ENCODE measurements at regions not wholly inside any gene's neighbourhood (a gene's known extent, or its start where the extent isn't known, plus 50 kb on each side); places are given as distances from the start of the nearest gene placed in this dataset.

DNA sequence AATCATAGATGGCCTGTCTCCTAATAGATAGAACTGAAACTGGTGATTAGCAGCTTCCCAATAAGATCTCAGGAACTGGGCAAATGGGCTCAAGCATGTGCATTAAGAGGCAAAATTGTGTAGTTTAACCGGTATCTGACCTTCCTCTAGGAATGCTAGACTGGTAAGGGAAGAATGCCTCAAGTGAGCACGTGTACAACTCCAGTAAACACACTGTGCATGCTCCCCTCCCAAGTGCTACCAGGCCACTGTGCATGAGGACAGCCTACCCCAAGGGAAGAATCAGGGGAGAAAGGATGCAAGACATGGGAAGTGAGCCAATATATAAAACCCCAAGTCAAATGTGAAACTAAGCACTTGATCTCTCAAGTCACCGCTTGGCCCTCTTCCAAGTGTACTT lies 1157.4 kb upstream of the CDH18 start:
- no peak for DNase-seq
- no peak overlapping the region for H3K4me2 ChIP-seq (ENCODE audit: low read length)
- H3K4me3 ChIP-seq (ENCODE audit: low read length): no peak overlapping the region
- no peak overlapping the region for H3K23ac ChIP-seq (ENCODE audit: low read length)
- no peak overlapping the region for H3K4ac ChIP-seq (ENCODE audit: low read depth, low read length)
- H4K5ac ChIP-seq (ENCODE audit: low read length): no peak overlapping the region
- no peak overlapping the region for H2AK5ac ChIP-seq (ENCODE audit: low read length)
- no peak overlapping the region for H3K9ac ChIP-seq (ENCODE audit: low read length)
- H3K27ac ChIP-seq (ENCODE audit: low read depth, low read length): no peak overlapping the region
- H3K79me1 ChIP-seq (ENCODE audit: low read length): no peaks in the 10 kb centered on the region
- H3K56ac ChIP-seq (ENCODE audit: low read length): no peak overlapping the region
- H3K27me3 ChIP-seq (ENCODE audit: insufficient read depth, low read length, poor library complexity): no peaks in the 10 kb centered on the region
- H2BK120ac ChIP-seq (ENCODE audit: low read depth, low read length): no peak overlapping the region
- H4K8ac ChIP-seq (ENCODE audit: low read depth, low read length): no peak overlapping the region
- no peaks in the 10 kb centered on the region for H3K79me2 ChIP-seq (ENCODE audit: control insufficient read depth, insufficient read depth, low read length)
- no peaks in the 10 kb centered on the region for H3K36me3 ChIP-seq (ENCODE audit: control insufficient read depth, insufficient read depth, low read length)
- H3K18ac ChIP-seq (ENCODE audit: low read length): no peak overlapping the region
- H3K4me1 ChIP-seq (ENCODE audit: control insufficient read depth, low read depth, low read length): no peaks in the 10 kb centered on the region
- no CpG with 5 or more reads among the region's 3 CpGs for WGBS (ENCODE audit: extremely low coverage, insufficient coverage, low lambda C conversion rate)
- no peak overlapping the region for H2BK15ac ChIP-seq (replicated peaks; ENCODE audit: low read depth)
- no peak overlapping the region for H2BK5ac ChIP-seq (ENCODE audit: low read length)

DNA sequence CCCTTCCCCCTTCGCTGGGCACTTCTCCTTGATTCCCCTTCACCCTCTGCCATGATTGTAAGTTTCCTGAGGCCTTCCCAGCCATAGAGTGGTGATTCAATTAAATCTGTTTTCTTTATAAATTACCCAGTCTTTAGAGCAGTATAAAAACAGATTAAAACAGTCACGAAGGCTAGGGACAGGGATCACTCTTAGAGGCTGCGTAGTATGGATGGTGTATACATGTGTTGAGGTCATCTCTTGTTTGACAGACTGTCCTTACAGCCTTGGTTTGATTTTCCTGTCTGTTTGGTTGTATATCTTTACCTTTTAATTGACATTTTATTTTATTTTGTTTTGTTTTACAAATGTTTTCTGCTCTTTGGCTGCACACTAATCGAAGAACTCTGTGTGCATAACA lies 1155.7 kb upstream of the CDH18 start:
- no CpG with 5 or more reads among the region's 4 CpGs for WGBS (ENCODE audit: extremely low coverage, insufficient coverage, low lambda C conversion rate)
- Histone ChIP-seq H3K4me1 (ENCODE audit: control insufficient read depth, low read depth, low read length) (no peaks in the 10 kb centered on the region), H2BK5ac (ENCODE audit: low read length) (no peak overlapping the region), H2BK120ac (ENCODE audit: low read depth, low read length) (no peak overlapping the region), H2AK5ac (ENCODE audit: low read length) (no peak overlapping the region), H3K4me2 (ENCODE audit: low read length) (no peak overlapping the region), H3K79me1 (ENCODE audit: low read length) (no peaks in the 10 kb centered on the region), H3K27ac (ENCODE audit: low read depth, low read length) (no peak overlapping the region), H3K23ac (ENCODE audit: low read length) (no peak overlapping the region), H3K4ac (ENCODE audit: low read depth, low read length) (no peak overlapping the region), H3K36me3 (ENCODE audit: control insufficient read depth, insufficient read depth, low read length) (no peaks in the 10 kb centered on the region), H3K4me3 (ENCODE audit: low read length) (no peak overlapping the region), H3K56ac (ENCODE audit: low read length) (no peak overlapping the region), H2BK15ac (replicated peaks; ENCODE audit: low read depth) (no peak overlapping the region), H3K27me3 (ENCODE audit: insufficient read depth, low read length, poor library complexity) (no peaks in the 10 kb centered on the region), H4K8ac (ENCODE audit: low read depth, low read length) (no peak overlapping the region), H3K9ac (ENCODE audit: low read length) (no peak overlapping the region), H3K79me2 (ENCODE audit: control insufficient read depth, insufficient read depth, low read length) (no peaks in the 10 kb centered on the region), H3K18ac (ENCODE audit: low read length) (no peak overlapping the region), H4K5ac (ENCODE audit: low read length) (no peak overlapping the region)
- DNase-seq: no peak

DNA sequence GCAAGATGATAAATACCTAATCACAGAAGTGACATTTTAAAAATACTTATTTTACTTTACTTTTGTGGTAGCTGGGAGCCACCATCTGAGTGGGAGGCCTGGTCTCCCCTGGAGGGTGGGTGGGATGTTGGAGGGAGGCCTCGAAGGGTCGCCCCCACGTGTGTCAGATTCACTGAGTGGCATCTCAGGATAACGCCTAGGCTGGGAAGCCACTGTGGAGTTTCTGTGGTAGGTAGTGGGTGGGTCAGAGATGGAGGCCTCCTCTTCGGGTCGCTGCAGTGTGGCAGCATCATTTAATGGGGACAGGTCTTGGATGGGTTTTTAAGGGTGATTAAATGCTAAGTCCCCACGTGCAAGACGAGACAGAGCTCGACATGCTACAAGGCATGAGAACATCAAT lies 1154.8 kb upstream of the CDH18 start:
- no peak overlapping the region for H3K27ac ChIP-seq (ENCODE audit: low read depth, low read length)
- no peaks in the 10 kb centered on the region for H3K79me1 ChIP-seq (ENCODE audit: low read length)
- no peaks in the 10 kb centered on the region for H3K36me3 ChIP-seq (ENCODE audit: control insufficient read depth, insufficient read depth, low read length)
- H3K4ac ChIP-seq (ENCODE audit: low read depth, low read length): no peak overlapping the region
- no peak overlapping the region for H3K18ac ChIP-seq (ENCODE audit: low read length)
- H3K23ac ChIP-seq (ENCODE audit: low read length): no peak overlapping the region
- H4K8ac ChIP-seq (ENCODE audit: low read depth, low read length): no peak overlapping the region
- no peak overlapping the region for H3K4me2 ChIP-seq (ENCODE audit: low read length)
- no peak for DNase-seq
- no peaks in the 10 kb centered on the region for H3K27me3 ChIP-seq (ENCODE audit: insufficient read depth, low read length, poor library complexity)
- no peak overlapping the region for H2BK15ac ChIP-seq (replicated peaks; ENCODE audit: low read depth)
- H3K79me2 ChIP-seq (ENCODE audit: control insufficient read depth, insufficient read depth, low read length): no peaks in the 10 kb centered on the region
- H2BK120ac ChIP-seq (ENCODE audit: low read depth, low read length): no peak overlapping the region
- no peak overlapping the region for H3K4me3 ChIP-seq (ENCODE audit: low read length)
- no peak overlapping the region for H3K56ac ChIP-seq (ENCODE audit: low read length)
- no peak overlapping the region for H4K5ac ChIP-seq (ENCODE audit: low read length)
- H2AK5ac ChIP-seq (ENCODE audit: low read length): no peak overlapping the region
- no peaks in the 10 kb centered on the region for H3K4me1 ChIP-seq (ENCODE audit: control insufficient read depth, low read depth, low read length)
- H2BK5ac ChIP-seq (ENCODE audit: low read length): no peak overlapping the region
- WGBS (ENCODE audit: extremely low coverage, insufficient coverage, low lambda C conversion rate): no CpG with 5 or more reads among the region's 9 CpGs
- no peak overlapping the region for H3K9ac ChIP-seq (ENCODE audit: low read length)

DNA sequence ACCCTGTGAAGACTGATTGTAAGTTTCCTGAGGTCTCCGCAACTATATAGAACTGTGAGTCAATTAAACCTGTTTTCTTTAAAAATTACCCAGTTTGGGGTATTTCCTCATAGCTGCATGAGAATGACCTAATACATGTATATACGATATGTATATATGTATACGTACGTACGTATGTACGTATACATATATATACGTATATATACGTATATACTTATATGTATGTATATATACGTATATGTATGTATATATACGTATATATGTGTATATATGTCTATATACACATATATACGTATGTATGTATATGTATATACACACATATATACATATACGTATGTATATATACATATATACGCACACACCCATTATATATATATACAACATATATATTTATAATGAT lies 1153.0 kb upstream of the CDH18 start:
- H3K79me2 ChIP-seq (ENCODE audit: control insufficient read depth, insufficient read depth, low read length): no peaks in the 10 kb centered on the region
- H3K36me3 ChIP-seq (ENCODE audit: control insufficient read depth, insufficient read depth, low read length): no peaks in the 10 kb centered on the region
- H3K4me2 ChIP-seq (ENCODE audit: low read length): no peak overlapping the region
- DNase-seq: no peak
- H4K8ac ChIP-seq (ENCODE audit: low read depth, low read length): no peak overlapping the region
- H2BK120ac ChIP-seq (ENCODE audit: low read depth, low read length): no peak overlapping the region
- H3K4me3 ChIP-seq (ENCODE audit: low read length): no peak overlapping the region
- H3K79me1 ChIP-seq (ENCODE audit: low read length): no peaks in the 10 kb centered on the region
- H3K4me1 ChIP-seq (ENCODE audit: control insufficient read depth, low read depth, low read length): no peaks in the 10 kb centered on the region
- H3K9ac ChIP-seq (ENCODE audit: low read length): no peak overlapping the region
- H3K27ac ChIP-seq (ENCODE audit: low read depth, low read length): no peak overlapping the region
- no peak overlapping the region for H2AK5ac ChIP-seq (ENCODE audit: low read length)
- H3K23ac ChIP-seq (ENCODE audit: low read length): no peak overlapping the region
- H3K56ac ChIP-seq (ENCODE audit: low read length): no peak overlapping the region
- H2BK5ac ChIP-seq (ENCODE audit: low read length): no peak overlapping the region
- H2BK15ac ChIP-seq (replicated peaks; ENCODE audit: low read depth): no peak overlapping the region
- WGBS (ENCODE audit: extremely low coverage, insufficient coverage, low lambda C conversion rate): no CpG with 5 or more reads among the region's 13 CpGs
- H3K27me3 ChIP-seq (ENCODE audit: insufficient read depth, low read length, poor library complexity): no peaks in the 10 kb centered on the region
- no peak overlapping the region for H4K5ac ChIP-seq (ENCODE audit: low read length)
- no peak overlapping the region for H3K4ac ChIP-seq (ENCODE audit: low read depth, low read length)
- no peak overlapping the region for H3K18ac ChIP-seq (ENCODE audit: low read length)

DNA sequence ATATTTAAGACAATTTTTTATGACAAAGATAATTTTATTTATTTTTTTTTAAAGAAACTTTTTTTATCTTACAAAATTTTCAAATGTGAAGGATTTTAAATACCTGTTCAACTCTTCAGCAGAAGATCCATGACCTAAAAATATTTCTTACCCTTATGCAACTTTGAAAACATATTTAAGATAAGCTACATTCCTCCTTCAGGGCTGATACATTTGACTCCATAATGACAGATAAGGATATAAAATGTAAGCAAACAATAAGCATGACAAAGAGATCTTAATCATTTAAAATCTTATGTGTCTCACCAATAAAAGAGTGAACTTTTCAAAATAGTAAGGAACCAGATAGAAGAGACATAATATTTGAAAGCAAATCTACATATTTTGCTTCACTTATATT lies 1138.2 kb upstream of the CDH18 start:
- Histone ChIP-seq H2AK5ac (ENCODE audit: low read length) (no peak overlapping the region), H3K79me2 (ENCODE audit: control insufficient read depth, insufficient read depth, low read length) (no peaks in the 10 kb centered on the region), H2BK5ac (ENCODE audit: low read length) (no peak overlapping the region), H3K56ac (ENCODE audit: low read length) (no peak overlapping the region), H2BK15ac (replicated peaks; ENCODE audit: low read depth) (no peak overlapping the region), H4K5ac (ENCODE audit: low read length) (no peak overlapping the region), H3K4me1 (ENCODE audit: control insufficient read depth, low read depth, low read length) (no peaks in the 10 kb centered on the region), H3K4ac (ENCODE audit: low read depth, low read length) (no peak overlapping the region), H3K23ac (ENCODE audit: low read length) (no peak overlapping the region), H2BK120ac (ENCODE audit: low read depth, low read length) (no peak overlapping the region), H3K4me2 (ENCODE audit: low read length) (no peak overlapping the region), H3K18ac (ENCODE audit: low read length) (no peak overlapping the region), H3K36me3 (ENCODE audit: control insufficient read depth, insufficient read depth, low read length) (no peaks in the 10 kb centered on the region), H4K8ac (ENCODE audit: low read depth, low read length) (no peak overlapping the region), H3K9ac (ENCODE audit: low read length) (no peak overlapping the region), H3K27ac (ENCODE audit: low read depth, low read length) (no peak overlapping the region), H3K4me3 (ENCODE audit: low read length) (no peak overlapping the region), H3K79me1 (ENCODE audit: low read length) (no peaks in the 10 kb centered on the region), H3K27me3 (ENCODE audit: insufficient read depth, low read length, poor library complexity) (no peaks in the 10 kb centered on the region)
- DNase-seq: no peak

DNA sequence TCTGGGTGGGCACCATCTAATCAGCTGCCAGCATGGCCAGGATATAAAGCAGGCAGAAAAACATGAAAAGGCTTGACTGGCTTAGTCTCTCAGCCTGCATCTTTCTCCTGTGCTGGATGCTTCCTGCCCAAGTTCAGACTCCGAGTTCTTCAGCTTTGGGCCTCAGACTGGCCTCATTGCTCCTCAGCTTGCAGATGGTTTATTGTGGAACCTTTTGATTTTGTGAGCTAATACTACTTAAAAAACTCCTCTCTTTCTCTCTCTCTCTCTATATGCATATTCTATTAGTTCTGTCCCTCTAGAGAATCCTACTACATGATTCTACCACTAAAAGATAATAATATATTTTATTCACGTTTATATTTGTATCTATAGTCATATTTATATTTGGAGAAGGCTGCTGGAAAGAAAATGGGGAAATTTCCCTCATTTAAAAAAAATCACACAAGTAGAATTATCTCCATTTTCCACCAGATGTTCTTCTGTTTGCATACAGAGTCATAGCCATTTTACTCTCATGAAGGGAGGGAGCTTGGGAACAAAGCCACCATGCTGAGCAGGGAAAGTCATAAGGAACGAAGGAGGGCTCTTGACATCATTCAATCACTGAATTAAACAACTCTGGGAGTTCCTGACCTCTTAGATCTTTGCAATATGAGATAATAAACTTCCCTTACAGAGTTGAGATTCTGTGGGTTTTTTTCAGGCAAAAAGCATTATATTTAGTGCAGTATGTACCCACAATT lies 1137.4 kb upstream of the CDH18 start:
- Histone ChIP-seq H3K4ac (ENCODE audit: low read depth, low read length) (no peak overlapping the region), H3K36me3 (ENCODE audit: control insufficient read depth, insufficient read depth, low read length) (no peaks in the 10 kb centered on the region), H3K4me3 (ENCODE audit: low read length) (no peak overlapping the region), H3K23ac (ENCODE audit: low read length) (no peak overlapping the region), H3K27ac (ENCODE audit: low read depth, low read length) (no peak overlapping the region), H2BK15ac (replicated peaks; ENCODE audit: low read depth) (no peak overlapping the region), H3K56ac (ENCODE audit: low read length) (no peak overlapping the region), H3K79me1 (ENCODE audit: low read length) (no peaks in the 10 kb centered on the region), H3K18ac (ENCODE audit: low read length) (no peak overlapping the region), H2BK5ac (ENCODE audit: low read length) (no peak overlapping the region), H3K4me2 (ENCODE audit: low read length) (no peak overlapping the region), H4K5ac (ENCODE audit: low read length) (no peak overlapping the region), H4K8ac (ENCODE audit: low read depth, low read length) (no peak overlapping the region), H3K79me2 (ENCODE audit: control insufficient read depth, insufficient read depth, low read length) (no peaks in the 10 kb centered on the region), H2BK120ac (ENCODE audit: low read depth, low read length) (no peak overlapping the region), H3K27me3 (ENCODE audit: insufficient read depth, low read length, poor library complexity) (no peaks in the 10 kb centered on the region), H3K9ac (ENCODE audit: low read length) (no peak overlapping the region), H3K4me1 (ENCODE audit: control insufficient read depth, low read depth, low read length) (no peaks in the 10 kb centered on the region), H2AK5ac (ENCODE audit: low read length) (no peak overlapping the region)
- DNase-seq: no peak
- no CpG with 5 or more reads among the region's 3 CpGs for WGBS (ENCODE audit: extremely low coverage, insufficient coverage, low lambda C conversion rate)

All from mesendoderm (in vitro differentiated cells).